LNCAP (cell line): ENCODE measurements at regions not wholly inside any gene's neighbourhood (a gene's known extent, or its start where the extent isn't known, plus 50 kb on each side); places are given as distances from the start of the nearest gene placed in this dataset.

Experiments used
- CTCF ChIP-seq: fragments of 450-650 bp; IDR thresholded peaks from 2 replicates; pipeline ENCODE4 v1.5.1; 2017; ENCODE audit warnings: mild to moderate bottlenecking

GRCh38 chr14:96674121-96674520, 123.1 kb upstream of the VRK1 start:
- TF ChIP-seq CTCF, result no peak

- no peak for TF ChIP-seq CTCF
Observed at GRCh38 chr14:96676166-96676565, 121.0 kb upstream of the VRK1 start.

GRCh38 chr14:96681829-96682228, 115.4 kb upstream of the VRK1 start:
- no peak for TF ChIP-seq CTCF

- no peak for TF ChIP-seq CTCF
Observed at GRCh38 chr14:96682401-96682800, 114.8 kb upstream of the VRK1 start.

- TF ChIP-seq CTCF, result no peak
Observed at GRCh38 chr14:96683562-96684289, 113.5 kb upstream of the VRK1 start.

GRCh38 chr14:96686126-96686525, 111.1 kb upstream of the VRK1 start:
- TF ChIP-seq CTCF, result no peak

- TF ChIP-seq CTCF, result no peak
Observed at GRCh38 chr14:96688629-96689028, 108.6 kb upstream of the VRK1 start.
